GM10248 (cell line): ENCODE measurements at regions not wholly inside any gene's neighbourhood (a gene's known extent, or its start where the extent isn't known, plus 50 kb on each side); places are given as distances from the start of the nearest gene placed in this dataset.

Source experiments
- CTCF ChIA-PET: fragments of 300-600 bp; sonication (Branson Sonifier 250); formaldehyde crosslinking; extraction: SDS; loops from one replicate; lab custom pipeline; 2021; ENCODE audit warnings: antibody characterized with exemption; lab: Yijun Ruan, JAX
- POLR2A ChIA-PET: fragments of 350-650 bp; sonication (Branson Sonifier 250); formaldehyde crosslinking; extraction: SDS; loops from one replicate; lab custom pipeline; 2020; ENCODE audit warnings: antibody characterized with exemption; lab: Yijun Ruan, JAX
- DNase-seq: peaks from one replicate; pipeline ENCODE4 v3.0.0; 2012; ENCODE audit errors: extremely low spot score
- CTCF ChIP-seq: IDR thresholded peaks from 2 replicates; pipeline ENCODE4 v1.5.1; 2012; ENCODE audit warnings: mild to moderate bottlenecking, low read depth; ENCODE audit errors: extremely low read depth, missing control alignments, control extremely low read depth

GRCh38 chr20:52787962-52788361 lies 184.2 kb upstream of the TSHZ2 start:
- no peak for DNase-seq
- no peak for TF ChIP-seq CTCF
- ChIA-PET CTCF (no interaction called here), POLR2A (no interaction called here)

- ChIA-PET CTCF (interaction anchor here (1.7 kb wide), 1 partner anchor 11 kb away, joined by 4 read pairs; no protein-coding TSS in a partner anchor), POLR2A (no interaction called here)
- DNase-seq: no peak
- TF ChIP-seq CTCF: no peak
Measured at GRCh38 chr20:52787216-52787615, 184.9 kb upstream of the TSHZ2 start.

- TF ChIP-seq CTCF: no peak
- CTCF ChIA-PET: interaction anchor here (1.7 kb wide), 1 partner anchor 10 kb away, joined by 4 read pairs; no protein-coding TSS in a partner anchor
- no peak for DNase-seq
- POLR2A ChIA-PET: no interaction called here
Measured at GRCh38 chr20:52785679-52786078, 186.5 kb upstream of the TSHZ2 start.

GRCh38 chr20:52783769-52784168 lies 188.4 kb upstream of the TSHZ2 start:
- ChIA-PET CTCF (no interaction called here), POLR2A (no interaction called here)
- no peak for TF ChIP-seq CTCF
- DNase-seq: no peak

GRCh38 chr20:52780462-52780861 lies 191.7 kb upstream of the TSHZ2 start:
- TF ChIP-seq CTCF: no peak
- CTCF ChIA-PET: no interaction called here
- no peak for DNase-seq
- POLR2A ChIA-PET: interaction anchor here (0.6 kb wide), 1 partner anchor 15 kb away, joined by 7 read pairs; no protein-coding TSS in a partner anchor

DNA sequence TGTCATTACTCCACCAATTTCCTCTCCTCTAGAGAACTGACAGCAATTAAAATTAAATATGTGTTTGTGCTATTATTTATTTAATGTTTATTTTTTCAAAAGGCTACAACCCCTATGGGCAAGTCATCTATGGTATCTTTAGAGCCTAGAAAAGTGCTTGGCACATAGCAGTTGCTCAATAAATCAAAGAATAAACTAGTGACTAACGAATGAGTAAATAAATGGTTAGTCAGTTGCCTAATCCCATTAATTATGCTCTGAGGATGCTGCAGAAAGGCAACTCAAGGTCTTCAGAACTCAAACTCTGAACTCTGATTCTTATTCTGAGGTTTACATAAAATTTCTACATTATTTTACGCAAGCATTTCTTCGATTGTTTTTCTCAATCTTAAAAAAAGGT lies 193.0 kb upstream of the TSHZ2 start:
- POLR2A ChIA-PET: no interaction called here
- CTCF ChIA-PET: no interaction called here
- TF ChIP-seq CTCF: no peak
- DNase-seq: no peak

DNA sequence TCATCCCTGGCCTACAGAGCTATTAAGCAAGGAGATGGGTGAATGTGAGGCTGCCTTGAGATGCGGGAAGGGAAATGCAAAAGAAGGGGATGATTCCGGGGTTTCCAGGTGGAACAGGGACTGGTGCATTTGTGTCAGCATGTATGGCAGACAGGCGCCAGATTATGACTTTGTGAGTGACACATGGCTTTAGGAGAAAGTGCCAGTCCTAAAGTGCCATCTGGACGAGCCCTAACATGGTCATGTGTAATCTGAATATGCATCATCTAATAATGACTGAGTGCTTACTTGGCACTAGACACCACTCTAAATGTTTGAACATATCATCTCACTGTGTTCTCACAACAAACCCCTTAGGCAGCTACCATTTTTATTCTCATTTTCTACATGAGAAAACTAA lies 195.0 kb upstream of the TSHZ2 start:
- ChIA-PET POLR2A (no interaction called here), CTCF (interaction anchor here (1.5 kb wide), 1 partner anchor 16 kb away, joined by 3 read pairs; no protein-coding TSS in a partner anchor)
- no peak for TF ChIP-seq CTCF
- no peak for DNase-seq
